ENCODE measurements at regions not wholly inside any gene's neighbourhood (a gene's known extent, or its start where the extent isn't known, plus 50 kb on each side); places are given as distances from the start of the nearest gene placed in this dataset.
"Not testable (repeated sequence)": the region's sequence is repeated elsewhere in the genome, so short reads cannot be mapped to it uniquely, and the experiment has no call there.

- no peak overlapping the region for H3K4me3 ChIP-seq
- H3K27me3 ChIP-seq = no peaks in the 10 kb centered on the region
- DNase-seq (ENCODE audit: extremely low spot score in 2 of 2) = no peak
- H3K27ac ChIP-seq = no peak overlapping the region
- TF ChIP-seq POLR2AphosphoS5 (IDR thresholded peaks at IDR 0.05; ENCODE audit: insufficient read depth in 1 of 2, low read depth in 1 of 2) (no peak), CTCF (IDR thresholded peaks at IDR 0.05) (no peak), POLR2A (IDR thresholded peaks at IDR 0.05) (no peak)
- intact Hi-C loops (cut with DNase I) = no loop called here
- no peaks in the 10 kb centered on the region for H3K9me3 ChIP-seq
- peaks cover 9% of the 10 kb centered on the region for H3K4me1 ChIP-seq
- H3K36me3 ChIP-seq = no peaks in the 10 kb centered on the region
Observed at GRCh38 chr20:48493966-48494365, 333.8 kb downstream of the PREX1 start.

- H3K9me3 ChIP-seq; H3K4me3 ChIP-seq; H3K27me3 ChIP-seq; intact Hi-C loops (cut with DNase I); H3K36me3 ChIP-seq; H3K27ac ChIP-seq: not testable (repeated sequence)
- peaks cover 12% of the 10 kb centered on the region for H3K4me1 ChIP-seq
- DNase-seq (ENCODE audit: extremely low spot score in 2 of 2) = peak in 1 of 2 donors; percentile 10
Observed at GRCh38 chr20:48493331-48493730, 334.5 kb downstream of the PREX1 start.

- peak in 1 of 2 donors; percentile 56 for DNase-seq (ENCODE audit: extremely low spot score in 2 of 2)
- no peaks in the 10 kb centered on the region for H3K9me3 ChIP-seq
- TF ChIP-seq POLR2AphosphoS5 (IDR thresholded peaks at IDR 0.05; ENCODE audit: insufficient read depth in 1 of 2, low read depth in 1 of 2) = no peak
- no peak for TF ChIP-seq POLR2A (IDR thresholded peaks at IDR 0.05)
- TF ChIP-seq CTCF (IDR thresholded peaks at IDR 0.05) = no peak
- no peak overlapping the region for H3K27ac ChIP-seq
- H3K4me3 ChIP-seq = no peak overlapping the region
- H3K36me3 ChIP-seq = no peaks in the 10 kb centered on the region
- intact Hi-C loops (cut with DNase I) = no loop called here
- peaks cover 12% of the 10 kb centered on the region for H3K4me1 ChIP-seq
- H3K27me3 ChIP-seq = no peaks in the 10 kb centered on the region
Observed at GRCh38 chr20:48492715-48493070, 335.1 kb downstream of the PREX1 start.

GRCh38 chr20:48492015-48492714 lies 335.6 kb downstream of the PREX1 start:
- TF ChIP-seq POLR2AphosphoS5 (IDR thresholded peaks at IDR 0.05; ENCODE audit: insufficient read depth in 1 of 2, low read depth in 1 of 2) = no peak
- no peak for TF ChIP-seq CTCF (IDR thresholded peaks at IDR 0.05)
- no peak for TF ChIP-seq POLR2A (IDR thresholded peaks at IDR 0.05)
- intact Hi-C loops (cut with DNase I) = no loop called here
- Histone ChIP-seq H3K4me1 (peaks cover 12% of the 10 kb centered on the region), H3K9me3 (no peaks in the 10 kb centered on the region), H3K36me3 (no peaks in the 10 kb centered on the region), H3K27me3 (no peaks in the 10 kb centered on the region), H3K27ac (no peak overlapping the region), H3K4me3 (no peak overlapping the region)
- DNase-seq (ENCODE audit: extremely low spot score in 2 of 2) = peak in 1 of 2 donors; percentile 60

- Histone ChIP-seq H3K27me3 (no peaks in the 10 kb centered on the region), H3K4me1 (peaks cover 12% of the 10 kb centered on the region), H3K27ac (no peak overlapping the region), H3K4me3 (no peak overlapping the region), H3K36me3 (no peaks in the 10 kb centered on the region), H3K9me3 (no peaks in the 10 kb centered on the region)
- TF ChIP-seq POLR2A (IDR thresholded peaks at IDR 0.05) = no peak
- no peak for TF ChIP-seq POLR2AphosphoS5 (IDR thresholded peaks at IDR 0.05; ENCODE audit: insufficient read depth in 1 of 2, low read depth in 1 of 2)
- TF ChIP-seq CTCF (IDR thresholded peaks at IDR 0.05) = no peak
- intact Hi-C loops (cut with DNase I) = no loop called here
- DNase-seq (ENCODE audit: extremely low spot score in 2 of 2) = peak in 1 of 2 donors; percentile 65
Observed at GRCh38 chr20:48490961-48491831, 336.6 kb downstream of the PREX1 start.

- intact Hi-C loops (cut with DNase I); H3K36me3 ChIP-seq; H3K4me3 ChIP-seq; H3K27me3 ChIP-seq; H3K9me3 ChIP-seq; H3K27ac ChIP-seq: not testable (repeated sequence)
- H3K4me1 ChIP-seq = peaks cover 12% of the 10 kb centered on the region
- DNase-seq (ENCODE audit: extremely low spot score in 2 of 2) = peak in 1 of 2 donors; percentile 32
Observed at GRCh38 chr20:48490341-48490740, 337.5 kb downstream of the PREX1 start.
